Lower lobe of right lung (tissue), 2 donors: ENCODE measurements at regions not wholly inside any gene's neighbourhood (a gene's known extent, or its start where the extent isn't known, plus 50 kb on each side); places are given as distances from the start of the nearest gene placed in this dataset.

ENCODE experiments used
- ATAC-seq, 2 donors: fragments of 200-7000 bp; cut with Tn5 transposase; one replicate each; pipeline ENCODE4 v1.9.1; 2020 to 2022; ENCODE audit warnings: mild to moderate bottlenecking in 2 of 2, moderate library complexity in 2 of 2
- DNase-seq: peaks from one replicate; pipeline ENCODE4 v3.0.0-alpha.2; 2020
- H3K27ac ChIP-seq: fragments of 200-600 bp; one replicate; pipeline ENCODE4 v1.8.0; 2022
- H3K27me3 ChIP-seq: fragments of 200-600 bp; one replicate; pipeline ENCODE4 v1.8.0; 2022; ENCODE audit warnings: low read depth
- H3K36me3 ChIP-seq: fragments of 200-600 bp; one replicate; pipeline ENCODE4 v1.8.0; 2022; ENCODE audit warnings: mild to moderate bottlenecking
- H3K4me1 ChIP-seq: fragments of 200-600 bp; one replicate; pipeline ENCODE4 v1.8.0; 2022
- H3K4me3 ChIP-seq: fragments of 200-600 bp; one replicate; pipeline ENCODE4 v1.8.0; 2022; ENCODE audit warnings: mild to moderate bottlenecking
- H3K9me3 ChIP-seq: fragments of 200-600 bp; one replicate; pipeline ENCODE4 v1.8.0; 2022
- intact Hi-C: fragments of 100-400 bp; cut with DNase I; formaldehyde crosslinking; loops from one replicate; pipeline ENCODE4 v1.11.0; 2022
- TF ChIP-seq, protein P1 (sequence below): fragments of 200-600 bp; IDR thresholded peaks from one replicate; pipeline ENCODE4 v1.8.0; 2022; ENCODE audit warnings: antibody characterized with exemption, mild to moderate bottlenecking
- donor health status: DM: no; HTN: yes; CAD: no; lungs with severe emphysema.

DNA sequence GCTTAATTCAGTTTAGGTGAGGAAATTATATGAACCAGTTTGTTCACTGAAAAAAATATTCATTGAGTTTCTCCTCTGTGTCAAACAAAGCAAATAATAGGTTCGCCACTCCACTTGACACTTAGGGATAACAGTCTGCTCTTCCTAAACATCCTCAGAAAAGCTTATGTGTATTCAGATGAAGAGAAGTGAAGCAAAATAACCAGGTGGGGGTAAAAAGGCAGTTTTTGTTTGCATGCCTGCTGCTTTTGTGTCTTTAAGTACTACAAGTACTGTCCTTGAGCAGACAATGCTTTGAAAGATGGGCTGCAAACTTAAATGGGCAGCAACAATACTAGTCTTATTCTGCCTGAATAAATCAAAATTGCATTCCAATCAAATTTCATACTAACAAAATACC lies 910.7 kb upstream of the MDGA2 start:
- no peaks in the 10 kb centered on the region for H3K27me3 ChIP-seq
- intact Hi-C loops, result no loop called here
- H3K9me3 ChIP-seq, result no peaks in the 10 kb centered on the region
- no peaks in the 10 kb centered on the region for H3K36me3 ChIP-seq
- DNase-seq (no peak), ATAC-seq (no peak)
- no peak overlapping the region for H3K27ac ChIP-seq
- no peaks in the 10 kb centered on the region for H3K4me1 ChIP-seq
- TF ChIP-seq, protein P1, sequence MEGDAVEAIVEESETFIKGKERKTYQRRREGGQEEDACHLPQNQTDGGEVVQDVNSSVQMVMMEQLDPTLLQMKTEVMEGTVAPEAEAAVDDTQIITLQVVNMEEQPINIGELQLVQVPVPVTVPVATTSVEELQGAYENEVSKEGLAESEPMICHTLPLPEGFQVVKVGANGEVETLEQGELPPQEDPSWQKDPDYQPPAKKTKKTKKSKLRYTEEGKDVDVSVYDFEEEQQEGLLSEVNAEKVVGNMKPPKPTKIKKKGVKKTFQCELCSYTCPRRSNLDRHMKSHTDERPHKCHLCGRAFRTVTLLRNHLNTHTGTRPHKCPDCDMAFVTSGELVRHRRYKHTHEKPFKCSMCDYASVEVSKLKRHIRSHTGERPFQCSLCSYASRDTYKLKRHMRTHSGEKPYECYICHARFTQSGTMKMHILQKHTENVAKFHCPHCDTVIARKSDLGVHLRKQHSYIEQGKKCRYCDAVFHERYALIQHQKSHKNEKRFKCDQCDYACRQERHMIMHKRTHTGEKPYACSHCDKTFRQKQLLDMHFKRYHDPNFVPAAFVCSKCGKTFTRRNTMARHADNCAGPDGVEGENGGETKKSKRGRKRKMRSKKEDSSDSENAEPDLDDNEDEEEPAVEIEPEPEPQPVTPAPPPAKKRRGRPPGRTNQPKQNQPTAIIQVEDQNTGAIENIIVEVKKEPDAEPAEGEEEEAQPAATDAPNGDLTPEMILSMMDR, result no peak
- H3K4me3 ChIP-seq, result no peak overlapping the region

DNA sequence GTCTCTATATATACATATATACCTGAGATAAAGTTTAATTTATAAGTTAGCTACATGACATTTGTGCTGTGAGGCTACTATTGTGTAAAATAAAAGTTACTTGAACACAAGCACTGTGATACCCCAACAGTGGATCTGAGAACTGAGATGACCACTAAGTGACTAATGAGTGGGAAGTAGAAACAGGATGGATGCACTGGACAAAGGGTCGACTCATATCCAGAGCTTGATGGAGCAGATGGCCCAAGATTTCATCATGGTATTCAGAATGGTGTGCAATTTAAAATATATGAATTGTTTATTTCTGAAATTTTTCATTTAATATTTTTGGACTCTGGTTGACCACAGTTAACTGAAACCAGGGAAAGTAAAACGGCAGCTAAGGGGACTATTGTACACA lies 908.6 kb upstream of the MDGA2 start:
- intact Hi-C loops, result no loop called here
- no peak for ATAC-seq
- TF ChIP-seq, protein P1, result no peak

DNA sequence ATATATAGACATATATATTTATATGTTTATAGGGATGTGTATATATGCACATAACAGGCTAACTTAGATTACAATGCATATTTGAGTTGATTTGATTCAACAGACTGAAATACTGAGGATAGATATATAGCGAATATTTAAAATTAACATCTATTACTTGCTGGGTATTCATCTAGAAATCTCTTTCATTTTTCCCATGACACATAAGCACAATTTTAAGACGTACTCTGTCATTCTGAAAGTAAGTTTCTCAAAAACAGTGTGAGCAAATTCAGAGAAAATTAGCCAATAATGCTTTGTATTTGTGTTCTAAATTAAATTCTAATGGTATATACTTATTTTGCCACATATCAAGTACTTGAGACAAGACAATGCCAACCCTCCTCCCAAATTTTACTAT lies 907.5 kb upstream of the MDGA2 start:
- H3K4me1 ChIP-seq, result no peaks in the 10 kb centered on the region
- TF ChIP-seq, protein P1, result no peak
- DNase-seq, result no peak
- H3K9me3 ChIP-seq, result no peaks in the 10 kb centered on the region
- H3K27ac ChIP-seq, result no peak overlapping the region
- no peak for ATAC-seq
- H3K4me3 ChIP-seq, result no peak overlapping the region
- H3K36me3 ChIP-seq, result no peaks in the 10 kb centered on the region
- intact Hi-C loops, result no loop called here
- no peaks in the 10 kb centered on the region for H3K27me3 ChIP-seq

More for the DNA sequence above, 908.6 kb upstream of the MDGA2 start:
- Histone ChIP-seq H3K9me3 (no peaks in the 10 kb centered on the region), H3K4me1 (no peaks in the 10 kb centered on the region), H3K27me3 (no peaks in the 10 kb centered on the region), H3K27ac (no peak overlapping the region), H3K4me3 (no peak overlapping the region), H3K36me3 (no peaks in the 10 kb centered on the region)
- DNase-seq, result no peak

DNA sequence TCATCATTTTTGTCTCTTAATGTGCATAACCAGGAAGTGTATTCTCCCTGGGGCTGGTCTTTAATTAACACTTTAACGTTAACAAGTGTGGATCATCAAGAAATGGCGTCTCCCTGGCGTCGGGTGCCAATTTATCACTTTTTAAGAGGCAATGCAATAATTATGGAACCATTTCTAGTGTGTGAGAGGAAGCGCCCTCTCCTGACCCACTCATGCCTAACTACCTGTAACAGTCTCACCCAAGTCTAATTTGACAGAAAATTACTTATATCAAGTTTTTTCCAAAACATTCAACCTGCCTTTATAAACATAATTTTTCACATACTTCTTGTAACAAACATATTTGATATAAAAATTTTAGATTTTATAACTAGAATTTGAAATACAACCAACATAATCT lies 905.3 kb upstream of the MDGA2 start:
- Histone ChIP-seq H3K27ac (no peak overlapping the region), H3K4me1 (no peaks in the 10 kb centered on the region), H3K4me3 (no peak overlapping the region), H3K27me3 (no peaks in the 10 kb centered on the region), H3K9me3 (no peaks in the 10 kb centered on the region), H3K36me3 (no peaks in the 10 kb centered on the region)
- intact Hi-C loops, result no loop called here
- DNase-seq, result no peak
- TF ChIP-seq, protein P1, result no peak
- no peak for ATAC-seq

DNA sequence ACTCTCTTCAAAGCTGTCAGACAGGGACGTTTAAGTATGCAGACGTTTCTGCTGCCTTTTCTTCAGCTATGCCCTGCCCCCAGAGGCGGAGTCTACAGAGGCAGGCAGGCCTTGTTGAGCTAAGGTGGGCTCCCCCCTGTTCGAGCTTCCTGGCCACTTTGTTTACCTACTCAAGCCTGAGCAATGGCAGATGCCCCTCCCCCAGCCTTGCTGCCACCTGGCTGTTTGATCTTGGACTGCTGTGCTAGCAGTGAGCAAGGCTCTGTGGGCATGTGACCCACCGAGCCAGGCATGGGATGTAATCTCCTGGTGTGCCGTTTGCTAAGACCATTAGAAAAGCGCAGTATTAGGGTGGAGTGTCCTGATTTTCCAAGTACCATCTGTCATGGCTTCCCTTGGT lies 900.4 kb upstream of the MDGA2 start:
- H3K4me3 ChIP-seq, result no peak overlapping the region
- H3K4me1 ChIP-seq, result no peaks in the 10 kb centered on the region
- intact Hi-C loops, result no loop called here
- no peaks in the 10 kb centered on the region for H3K36me3 ChIP-seq
- no peak for DNase-seq
- no peaks in the 10 kb centered on the region for H3K27me3 ChIP-seq
- TF ChIP-seq, protein P1, result no peak
- no peak for ATAC-seq
- H3K9me3 ChIP-seq, result no peaks in the 10 kb centered on the region
- H3K27ac ChIP-seq, result no peak overlapping the region

DNA sequence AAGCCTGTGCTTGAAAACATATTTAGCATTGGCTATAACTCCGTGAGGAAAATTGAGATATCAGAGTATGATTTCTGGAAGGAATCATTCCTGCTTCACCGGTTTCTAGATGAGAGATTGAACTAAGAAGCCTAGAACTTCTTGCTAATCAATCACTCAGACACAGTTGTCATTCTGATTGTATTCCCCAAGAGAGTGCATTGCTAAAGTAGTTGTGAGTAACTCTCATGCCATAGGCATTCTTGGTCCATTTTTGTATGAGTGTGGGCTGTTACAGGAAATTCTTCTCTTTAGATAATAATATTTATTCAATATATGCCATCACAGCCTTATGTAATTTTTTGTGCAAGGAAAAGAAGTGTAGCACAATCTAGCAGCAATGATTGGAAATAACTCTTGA lies 893.3 kb upstream of the MDGA2 start:
- ATAC-seq (no peak), DNase-seq (no peak)

More for the DNA sequence above, 893.3 kb upstream of the MDGA2 start:
- Histone ChIP-seq H3K9me3 (no peaks in the 10 kb centered on the region), H3K4me3 (no peak overlapping the region), H3K27ac (no peak overlapping the region), H3K36me3 (no peaks in the 10 kb centered on the region), H3K27me3 (no peaks in the 10 kb centered on the region), H3K4me1 (no peaks in the 10 kb centered on the region)
- intact Hi-C loops, result no loop called here
- TF ChIP-seq, protein P1, result no peak
